ENCODE measurements at regions not wholly inside any gene's neighbourhood (a gene's known extent, or its start where the extent isn't known, plus 50 kb on each side); places are given as distances from the start of the nearest gene placed in this dataset.
A peak's percentile ranks its signal among the peaks of the same experiment; 100 is the strongest.
"Not testable (repeated sequence)": the region's sequence is repeated elsewhere in the genome, so short reads cannot be mapped to it uniquely, and the experiment has no call there.

GRCh38 chr13:109355875-109356434, 430.4 kb downstream of the IRS2 start:
- no peak for DNase-seq

GRCh38 chr13:109355166-109355565, 431.2 kb downstream of the IRS2 start:
- DNase-seq, result no peak

- DNase-seq, result no peak
These were observed 435.1 kb downstream of the IRS2 start for GRCh38 chr13:109351236-109351635.

GRCh38 chr13:109348519-109349258, 437.7 kb downstream of the IRS2 start:
- DNase-seq, result no peak

GRCh38 chr13:109346060-109346459, 440.3 kb downstream of the IRS2 start:
- no peak for DNase-seq

- DNase-seq, result peak; percentile 67
These were observed 440.9 kb downstream of the IRS2 start for GRCh38 chr13:109345433-109345941.

- no peak for DNase-seq
These were observed 441.7 kb downstream of the IRS2 start for GRCh38 chr13:109344552-109345157.

GRCh38 chr13:109336730-109337129, 449.7 kb downstream of the IRS2 start:
- DNase-seq, result no peak

- DNase-seq, result no peak
These were observed 452.3 kb downstream of the IRS2 start for GRCh38 chr13:109333893-109334651.

- DNase-seq, result no peak
These were observed 453.6 kb downstream of the IRS2 start for GRCh38 chr13:109332506-109333499.

GRCh38 chr13:109331898-109332297, 454.5 kb downstream of the IRS2 start:
- DNase-seq, result peak; percentile 49

- no peak for DNase-seq
These were observed 455.4 kb downstream of the IRS2 start for GRCh38 chr13:109331011-109331433.

GRCh38 chr13:109330123-109330522, 456.3 kb downstream of the IRS2 start:
- no peak for DNase-seq

- no peak for DNase-seq
These were observed 457.2 kb downstream of the IRS2 start for GRCh38 chr13:109329175-109329574.

- no peak for DNase-seq
These were observed 459.8 kb downstream of the IRS2 start for GRCh38 chr13:109326601-109327000.

GRCh38 chr13:109323338-109323737, 463.0 kb downstream of the IRS2 start:
- no peak for DNase-seq

- no peak for DNase-seq
These were observed 467.3 kb downstream of the IRS2 start for GRCh38 chr13:109318945-109319590.

GRCh38 chr13:109315481-109315880, 470.9 kb downstream of the IRS2 start:
- DNase-seq, result no peak

GRCh38 chr13:109314101-109314500, 472.3 kb downstream of the IRS2 start:
- no peak for DNase-seq

GRCh38 chr13:109312399-109312798, 474.0 kb downstream of the IRS2 start:
- DNase-seq, result no peak

- DNase-seq, result not testable (repeated sequence)
These were observed 474.9 kb downstream of the IRS2 start for GRCh38 chr13:109311431-109311976.

All from eye (tissue), 1 donor.